GM21619 (cell line): ENCODE measurements at regions not wholly inside any gene's neighbourhood (a gene's known extent, or its start where the extent isn't known, plus 50 kb on each side); places are given as distances from the start of the nearest gene placed in this dataset.

Experiments
- ATAC-seq: cut with Tn5 transposase; IDR thresholded peaks from one replicate; pipeline ENCODE4 v1.9.1; 2021; ENCODE audit not compliant: unreplicated experiment

DNA sequence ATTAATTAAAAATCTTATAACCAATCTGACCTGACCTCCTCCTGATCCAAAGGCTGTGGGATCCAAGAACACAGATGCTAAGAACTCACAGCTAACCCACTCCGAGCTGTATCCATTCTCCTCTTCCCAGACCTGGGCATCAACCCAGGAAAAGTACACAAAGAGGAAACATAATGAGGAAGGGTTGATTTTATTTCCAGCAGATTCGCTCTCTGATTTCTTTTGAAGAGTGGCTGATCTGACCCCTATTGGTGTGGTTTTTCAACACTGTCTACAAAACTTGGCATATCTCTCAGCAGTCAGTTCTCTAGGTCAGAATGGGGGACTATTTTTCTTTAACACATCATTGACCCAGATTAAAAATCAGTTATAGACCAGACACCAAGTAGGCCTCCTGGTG is 201.9 kb upstream of the UBASH3B start:
- ATAC-seq = no peak

DNA sequence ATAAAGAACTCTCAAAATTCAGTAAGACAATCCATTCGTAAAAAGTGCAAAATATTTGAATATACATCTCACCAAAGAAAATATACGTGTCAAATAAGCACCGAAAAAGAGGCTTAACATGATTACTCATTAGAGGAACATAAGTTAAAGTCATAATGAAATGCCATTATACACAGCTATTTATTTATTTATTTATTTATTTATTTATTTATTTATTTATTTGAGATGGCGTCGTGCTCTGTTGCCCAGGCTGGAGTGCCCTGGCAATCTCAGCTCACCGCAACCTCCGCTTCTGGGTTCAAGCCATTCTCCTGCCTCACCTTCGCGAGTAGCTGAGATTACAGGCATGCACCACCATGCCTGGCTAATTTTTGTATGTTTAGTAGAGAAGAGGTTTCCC is 203.6 kb upstream of the UBASH3B start:
- no peak for ATAC-seq

GRCh38 chr11:122441666-122442035 is 213.9 kb upstream of the UBASH3B start:
- ATAC-seq = no peak

DNA sequence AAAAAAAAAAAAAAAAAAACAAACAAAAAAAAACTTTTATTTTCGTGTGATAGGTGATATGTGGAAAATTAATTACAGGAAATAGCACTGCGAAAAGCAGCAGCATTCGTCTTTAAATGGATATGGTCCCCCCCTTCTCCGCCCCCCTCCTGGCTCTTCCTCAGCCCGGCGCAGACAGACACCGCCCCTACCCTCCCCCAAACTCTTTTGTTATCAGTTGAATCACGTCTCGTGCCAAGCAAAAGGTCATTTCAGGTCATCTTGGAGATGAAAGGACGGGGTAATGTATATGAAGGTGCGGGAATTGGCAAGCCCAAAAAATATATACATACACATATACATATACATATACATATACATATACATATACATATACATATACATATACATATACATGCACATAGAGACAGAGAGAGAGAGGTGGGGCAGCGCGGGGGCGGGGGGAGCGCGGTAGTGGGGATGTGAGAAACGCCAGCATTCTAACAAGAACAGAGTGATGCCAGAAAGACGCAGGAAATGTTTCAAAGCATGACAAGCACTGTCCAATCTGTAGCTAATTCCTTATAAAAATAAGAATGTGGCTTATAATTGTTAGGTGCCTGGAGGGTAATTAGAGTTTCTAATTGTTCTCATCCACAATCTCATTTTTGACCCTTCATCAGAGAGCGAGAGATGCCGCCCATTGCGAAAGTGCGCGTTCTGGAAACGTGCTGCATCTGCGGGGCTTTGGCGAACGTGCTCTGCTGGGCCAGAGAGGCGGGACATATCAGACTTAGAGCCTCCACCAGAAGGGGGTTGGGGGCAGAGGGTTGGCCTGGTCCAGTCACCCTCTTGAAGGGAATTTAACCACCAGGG is 214.5 kb upstream of the UBASH3B start:
- no peak for ATAC-seq

DNA sequence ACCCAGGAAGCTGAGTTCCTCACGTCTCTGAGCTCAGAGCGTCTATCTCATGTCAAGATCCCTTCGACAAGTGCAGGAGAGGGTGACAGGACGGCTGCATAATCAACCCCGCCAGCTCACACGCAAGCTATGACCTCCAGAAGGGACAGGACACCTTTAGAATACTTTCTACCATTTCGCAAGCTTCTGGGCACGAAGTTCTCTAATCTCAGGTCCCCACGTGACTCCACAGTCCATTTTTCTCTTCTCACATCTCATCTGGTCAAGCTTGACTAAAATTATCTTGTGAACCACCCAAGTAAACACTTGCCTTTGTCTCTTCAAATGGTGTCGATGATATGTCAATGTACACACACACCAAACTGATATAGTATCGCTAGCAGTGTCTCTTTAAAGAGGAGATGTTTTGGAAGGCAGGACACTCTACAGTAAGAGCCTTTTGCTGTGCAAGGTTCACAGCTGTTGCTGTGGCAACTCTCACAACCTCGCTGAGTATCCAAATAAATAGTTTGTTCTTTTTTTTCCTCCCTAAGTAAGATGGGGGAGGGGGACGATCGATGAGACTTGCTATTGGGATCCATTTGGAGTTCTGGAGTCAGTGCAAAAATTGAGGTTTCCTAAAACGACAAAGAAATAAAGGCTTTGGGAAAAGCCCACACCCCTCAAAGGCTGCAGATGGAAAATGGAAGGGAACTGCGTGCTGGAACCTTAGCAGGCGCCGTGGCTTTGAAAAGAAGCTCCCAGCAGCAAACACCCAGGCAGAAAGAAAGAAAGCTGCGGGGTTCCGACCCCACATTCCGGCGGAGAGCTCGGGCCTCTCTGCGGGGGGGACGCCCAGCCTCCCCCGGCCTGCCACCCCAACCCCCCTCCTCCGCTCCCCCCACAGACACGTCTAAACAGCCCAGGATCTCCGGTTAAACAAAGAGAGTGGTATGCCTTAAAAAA is 215.4 kb upstream of the UBASH3B start:
- no peak for ATAC-seq

- ATAC-seq = no peak
Measured at GRCh38 chr11:122436188-122436555, 219.3 kb upstream of the UBASH3B start.

GRCh38 chr11:122435540-122436187 is 219.9 kb upstream of the UBASH3B start:
- ATAC-seq = no peak

- no peak for ATAC-seq
Measured at GRCh38 chr11:122434786-122435185, 220.7 kb upstream of the UBASH3B start.

DNA sequence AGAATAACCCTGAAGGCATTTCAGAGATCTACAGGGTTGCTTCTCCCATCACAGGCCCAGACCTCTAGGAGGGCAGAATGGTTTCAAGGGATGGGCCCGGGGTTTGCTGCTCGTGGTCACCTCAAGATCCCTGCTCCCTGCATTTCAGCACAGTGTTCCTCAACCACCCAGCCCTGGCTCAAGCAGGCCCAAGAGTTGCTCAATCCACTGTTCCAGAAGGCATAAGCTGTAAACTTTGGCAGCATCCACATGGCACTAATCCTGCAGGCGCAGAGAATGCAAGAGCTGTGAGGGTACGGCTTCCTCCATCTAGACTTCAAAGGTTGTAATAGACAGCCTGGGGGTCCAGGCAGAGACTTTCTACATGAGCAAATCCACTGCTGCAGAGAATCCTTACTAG is 225.0 kb upstream of the UBASH3B start:
- ATAC-seq = no peak

DNA sequence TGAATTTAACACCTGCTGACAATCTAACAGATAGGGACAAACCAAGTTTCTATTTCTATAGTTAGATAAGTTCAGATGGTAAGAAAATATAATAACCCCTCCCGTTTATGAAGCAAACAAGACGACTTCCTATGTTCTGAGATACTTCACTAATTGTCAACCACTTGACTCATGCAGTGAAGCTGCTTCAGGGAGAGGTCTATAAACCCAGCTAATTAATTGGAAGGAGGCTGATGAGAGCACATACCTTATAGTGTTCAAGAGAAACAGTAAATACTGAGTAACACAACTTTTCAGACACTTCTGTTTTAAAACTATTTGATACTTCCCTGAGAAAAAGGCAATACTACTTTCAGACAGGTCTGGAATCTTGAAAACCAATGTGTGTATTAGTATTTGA is 229.4 kb upstream of the UBASH3B start:
- ATAC-seq = no peak

- ATAC-seq = no peak
Measured at GRCh38 chr11:122424636-122425035, 230.9 kb upstream of the UBASH3B start.

- no peak for ATAC-seq
Measured at GRCh38 chr11:122423886-122424285, 231.6 kb upstream of the UBASH3B start.

DNA sequence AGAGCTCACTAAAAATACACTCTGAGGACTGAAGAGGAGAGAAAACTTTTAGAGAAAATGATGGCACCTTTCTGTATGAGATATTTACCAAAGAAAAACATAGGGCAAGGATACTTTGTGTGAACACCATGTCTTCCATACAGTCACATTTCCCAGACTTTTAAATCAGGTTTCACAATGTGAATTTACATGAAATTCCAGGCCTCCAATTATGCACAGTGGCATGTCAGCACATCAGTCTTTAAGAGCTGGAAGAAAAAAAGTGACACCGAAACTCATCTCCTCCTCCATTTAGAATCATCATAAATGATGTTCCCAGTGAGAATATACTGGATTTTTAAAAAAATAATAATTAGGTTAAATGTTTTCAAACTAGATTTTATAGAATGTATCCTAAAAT is 232.2 kb upstream of the UBASH3B start:
- ATAC-seq = no peak

DNA sequence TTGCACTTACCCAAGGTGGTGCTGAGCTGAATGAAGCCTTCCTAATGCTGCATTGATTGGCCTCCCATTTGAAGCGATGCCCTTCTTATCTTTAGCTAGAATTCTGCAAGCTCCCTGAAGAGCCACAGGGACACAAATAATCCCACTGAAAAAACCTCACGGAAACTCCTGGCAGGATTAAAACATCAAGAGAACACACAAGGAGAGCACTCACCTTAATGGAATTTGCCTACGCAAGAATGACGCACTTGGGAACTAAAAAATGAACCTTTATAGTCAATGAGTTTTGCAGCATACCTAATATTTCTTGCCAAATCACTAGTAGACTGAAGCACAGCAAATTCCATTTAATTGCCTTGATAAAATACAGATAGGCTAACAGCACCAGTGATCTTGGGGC is 232.8 kb upstream of the UBASH3B start:
- no peak for ATAC-seq

DNA sequence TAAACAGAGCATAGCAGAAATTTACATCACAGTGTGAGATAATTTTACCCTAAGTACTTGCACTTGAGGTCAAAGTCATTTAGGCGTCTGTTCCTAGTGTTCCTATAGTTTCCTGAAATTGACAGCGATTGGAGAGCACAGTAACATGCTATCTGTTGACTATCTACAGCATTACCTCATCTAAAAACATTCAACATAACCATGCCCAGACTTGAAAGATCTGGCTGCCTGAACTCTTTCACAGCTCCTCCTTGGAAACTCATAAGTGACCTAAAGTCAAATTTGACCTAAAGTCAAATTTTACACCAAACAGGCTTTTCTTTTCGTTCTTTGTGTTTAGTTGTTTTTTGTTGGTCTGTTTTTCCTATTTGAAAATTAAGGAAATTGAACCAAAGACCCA is 233.8 kb upstream of the UBASH3B start:
- ATAC-seq = no peak

DNA sequence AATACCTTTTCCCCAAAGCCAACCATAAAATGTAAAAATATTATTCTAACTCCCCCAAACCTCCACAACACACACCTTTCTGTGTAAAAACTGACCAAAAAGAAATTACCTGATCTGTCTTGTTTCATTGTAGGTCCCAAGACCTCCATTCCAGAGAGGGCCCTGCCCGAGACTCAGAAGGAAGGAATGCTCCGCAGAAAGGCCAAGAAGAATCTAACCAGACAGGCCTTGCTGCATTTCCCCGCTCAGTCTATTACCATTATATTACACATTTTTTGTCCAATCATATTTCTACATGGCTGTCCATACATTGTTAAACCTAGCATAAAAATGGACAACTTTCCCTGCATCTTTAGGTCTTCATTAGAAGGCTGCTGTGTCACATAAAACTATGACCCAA is 237.5 kb upstream of the UBASH3B start:
- ATAC-seq = no peak

- no peak for ATAC-seq
Measured at GRCh38 chr11:122414406-122415018, 241.0 kb upstream of the UBASH3B start.

GRCh38 chr11:122413677-122414076 is 241.8 kb upstream of the UBASH3B start:
- ATAC-seq = no peak

- no peak for ATAC-seq
Measured at GRCh38 chr11:122412581-122412980, 242.9 kb upstream of the UBASH3B start.

GRCh38 chr11:122406466-122406865 is 249.1 kb upstream of the UBASH3B start:
- ATAC-seq = no peak
